Peyer's patch (tissue), 4 donors: ENCODE measurements at regions not wholly inside any gene's neighbourhood (a gene's known extent, or its start where the extent isn't known, plus 50 kb on each side); places are given as distances from the start of the nearest gene placed in this dataset.

Experiments used
- CTCF ChIP-seq, 6 experiments: fragments of 450-650 bp in 4 of 6; fragments of 200-600 bp in 2 of 6; sonication (generic) in 1 of 6; IDR thresholded peaks; one replicate each; pipeline ENCODE4 v1.5.1; 2017 to 2019; ENCODE audit warnings: antibody characterized with exemption in 6 of 6, mild to moderate bottlenecking in 3 of 6, moderate library complexity in 1 of 6
- POLR2A ChIP-seq, 2 donors: fragments of 450-650 bp; IDR thresholded peaks; one replicate each; pipeline ENCODE4 v1.5.1; 2017; ENCODE audit warnings: antibody characterized with exemption in 2 of 2, mild to moderate bottlenecking in 2 of 2, moderate library complexity in 2 of 2

GRCh38 chr14:100436745-100437406 lies 113.7 kb downstream of the SLC25A47 start:
- TF ChIP-seq CTCF (IDR thresholded peaks at IDR 0.05) (no peak), POLR2A (IDR thresholded peaks at IDR 0.05) (no peak)
